ENCODE measurements at regions not wholly inside any gene's neighbourhood (a gene's known extent, or its start where the extent isn't known, plus 50 kb on each side); places are given as distances from the start of the nearest gene placed in this dataset.
"Not testable (repeated sequence)": the region's sequence is repeated elsewhere in the genome, so short reads cannot be mapped to it uniquely, and the experiment has no call there.

DNA sequence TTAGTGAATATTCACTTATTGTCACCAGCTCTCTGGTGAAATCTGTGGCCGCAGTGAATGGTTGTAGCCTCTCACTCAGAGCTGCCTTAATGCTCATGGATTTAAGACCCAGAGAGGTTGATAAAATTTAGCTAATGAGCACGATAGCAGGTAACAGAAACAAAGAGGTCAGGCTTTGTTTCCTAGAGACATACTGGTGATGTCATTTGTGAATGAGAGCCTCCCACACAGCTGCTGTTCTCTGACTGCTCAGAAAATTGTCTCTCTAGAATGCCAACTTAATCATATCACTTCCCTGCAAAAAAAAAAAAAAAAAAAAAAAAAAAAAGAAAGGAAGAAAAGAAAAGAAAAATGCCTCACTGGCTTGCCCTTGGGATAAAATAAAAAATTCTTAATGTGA lies 411.7 kb upstream of the MYT1L start:
- DNase-seq (ENCODE audit: low read depth) = no peak

DNA sequence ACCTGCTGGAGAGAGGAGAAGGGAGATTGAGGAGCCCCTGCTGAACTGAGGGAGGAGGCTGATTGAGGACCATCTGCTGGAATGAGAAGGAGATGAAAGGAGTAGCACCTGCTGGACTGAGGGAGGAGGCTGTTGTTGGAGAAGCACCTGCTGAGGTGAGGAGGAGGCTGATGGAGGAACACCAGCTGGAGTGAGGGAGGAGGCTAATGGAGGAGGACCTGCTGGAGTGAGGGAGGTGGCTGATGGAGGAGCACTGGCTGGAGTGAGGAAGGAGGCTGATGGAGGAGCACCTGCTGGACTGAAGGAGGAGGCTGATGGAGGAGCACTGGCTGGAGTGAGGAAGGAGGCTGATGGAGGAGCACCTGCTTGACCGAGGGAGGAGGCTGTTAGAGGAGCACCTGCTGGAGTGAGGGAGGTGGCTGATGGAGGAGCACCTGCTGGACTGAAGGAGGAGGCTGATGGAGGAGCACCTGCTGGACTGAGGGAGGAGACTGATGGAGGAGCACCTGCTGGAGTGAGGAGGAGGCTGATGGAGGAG lies 409.2 kb upstream of the MYT1L start:
- DNase-seq (ENCODE audit: low read depth) = no peak

DNA sequence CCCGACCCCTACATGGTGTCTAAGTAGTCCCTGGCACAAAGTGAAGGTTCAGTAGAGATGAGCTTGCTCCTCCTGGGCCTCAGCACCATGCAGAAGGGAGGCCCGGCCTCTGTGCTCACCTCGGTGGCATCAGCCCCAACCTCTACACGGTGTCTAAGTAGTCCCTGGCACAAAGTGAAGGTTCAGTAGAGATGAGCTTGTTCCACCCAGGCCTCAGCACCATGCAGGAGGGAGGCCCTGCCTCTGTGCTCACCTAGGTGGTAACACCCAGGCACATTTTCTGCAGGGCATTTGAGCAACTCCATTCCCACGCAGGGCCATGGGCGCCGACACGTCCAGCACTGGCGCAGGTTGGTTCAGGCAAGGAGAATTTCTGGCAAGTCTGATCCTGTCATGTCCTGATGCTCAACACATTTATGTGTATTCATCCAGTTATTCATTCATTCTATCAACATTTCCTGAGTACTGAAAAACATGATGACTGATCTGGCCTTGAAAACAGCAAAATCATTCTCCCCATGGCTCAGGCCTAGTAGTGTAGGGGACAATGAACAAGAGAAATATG lies 408.2 kb upstream of the MYT1L start:
- DNase-seq (ENCODE audit: low read depth) = no peak

DNA sequence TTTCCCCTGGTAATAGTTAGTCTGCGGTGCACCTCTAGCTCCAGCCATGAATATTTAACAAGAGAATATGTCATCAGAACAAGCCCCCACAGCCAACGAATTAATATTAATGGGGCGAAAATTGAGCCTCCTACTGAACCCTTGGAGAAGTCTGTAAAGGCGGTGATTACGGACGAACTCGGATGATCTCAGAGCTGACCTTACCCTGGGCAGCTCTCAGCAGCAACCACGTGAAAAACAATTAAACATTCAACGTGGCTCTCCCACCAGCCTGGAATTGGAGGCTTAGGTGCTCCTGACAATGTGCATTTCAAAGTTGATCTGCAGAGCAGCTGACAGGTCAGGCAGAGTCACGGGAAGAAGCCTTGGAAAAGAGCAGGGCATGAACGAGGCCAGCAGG lies 407.6 kb upstream of the MYT1L start:
- DNase-seq (ENCODE audit: low read depth) = no peak

DNA sequence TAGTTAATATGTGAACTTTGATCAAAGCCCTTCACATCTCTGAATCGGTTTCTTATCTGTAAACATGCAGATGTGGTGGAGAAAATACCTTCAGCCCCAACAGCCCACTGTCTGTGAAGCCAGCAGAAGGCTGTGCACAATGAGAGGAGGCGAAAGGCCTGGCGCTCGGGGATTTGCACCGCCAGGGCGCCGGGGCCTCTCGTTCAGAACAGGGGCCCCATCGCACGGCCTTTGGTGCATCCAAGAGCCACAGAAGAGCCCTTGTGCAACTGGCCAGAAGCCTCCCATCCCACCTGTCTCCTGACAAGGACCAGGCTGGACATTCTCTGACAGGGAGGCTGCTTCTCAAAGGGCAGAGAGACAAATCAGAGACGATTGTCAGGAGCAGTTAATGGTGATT lies 407.2 kb upstream of the MYT1L start:
- no peak for DNase-seq (ENCODE audit: low read depth)

DNA sequence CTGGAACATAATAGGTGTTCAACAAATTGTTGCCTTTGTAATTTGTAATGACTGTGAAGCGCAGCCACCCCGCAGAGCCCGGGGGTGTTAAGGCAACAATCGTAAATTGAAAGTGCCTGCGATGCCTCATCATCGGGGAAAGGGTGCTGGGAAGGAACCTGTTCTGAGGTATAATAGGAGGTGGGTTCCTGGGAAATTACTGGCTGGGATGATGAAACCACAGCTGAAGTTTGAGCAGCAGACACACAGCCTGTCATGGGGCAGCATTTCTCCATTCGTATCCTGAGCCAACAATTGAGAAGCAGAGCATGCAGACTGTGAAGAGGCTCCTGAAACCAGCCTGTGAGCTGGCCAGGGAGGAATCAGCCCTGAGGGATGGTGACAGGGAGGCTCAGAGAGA lies 404.0 kb upstream of the MYT1L start:
- DNase-seq (ENCODE audit: low read depth) = no peak

DNA sequence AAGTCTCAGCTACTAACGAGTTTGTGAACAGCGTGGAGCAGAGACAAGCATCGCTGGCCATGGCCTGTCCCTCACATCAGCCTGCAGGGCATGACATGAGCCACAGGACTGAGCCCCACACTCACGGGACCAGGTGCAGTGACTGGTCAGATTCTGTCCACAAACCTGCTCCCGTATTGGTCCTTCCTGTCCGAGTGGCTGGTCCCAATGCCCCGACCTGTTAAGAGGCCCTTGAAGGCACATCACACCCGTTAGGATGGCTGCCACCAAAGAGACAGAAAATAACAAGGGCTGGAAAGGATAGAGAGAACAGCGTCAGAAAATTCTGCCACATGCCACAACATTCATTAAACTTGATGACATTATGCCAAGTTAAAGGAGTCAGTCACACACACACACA lies 403.2 kb upstream of the MYT1L start:
- no peak for DNase-seq (ENCODE audit: low read depth)

DNA sequence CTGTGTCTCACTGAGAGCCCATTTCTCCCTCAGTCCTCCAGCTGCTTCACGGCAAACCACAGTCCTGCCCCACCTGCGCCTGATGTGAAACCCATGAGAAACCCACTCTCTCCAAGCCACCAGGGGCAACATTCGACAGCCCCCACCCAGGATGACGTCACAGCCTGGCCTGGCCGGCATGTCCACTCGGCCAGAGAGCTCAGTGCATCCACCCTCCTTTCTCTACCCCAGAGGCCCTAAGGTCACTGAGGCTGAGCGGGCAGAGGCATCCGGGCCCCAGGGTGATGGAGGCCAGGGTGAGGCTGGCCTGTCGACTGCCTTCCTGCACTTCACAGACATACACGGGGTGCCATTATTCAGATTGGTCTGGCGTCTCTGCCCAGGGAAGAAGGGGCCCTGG lies 402.7 kb upstream of the MYT1L start:
- DNase-seq (ENCODE audit: low read depth) = no peak

DNA sequence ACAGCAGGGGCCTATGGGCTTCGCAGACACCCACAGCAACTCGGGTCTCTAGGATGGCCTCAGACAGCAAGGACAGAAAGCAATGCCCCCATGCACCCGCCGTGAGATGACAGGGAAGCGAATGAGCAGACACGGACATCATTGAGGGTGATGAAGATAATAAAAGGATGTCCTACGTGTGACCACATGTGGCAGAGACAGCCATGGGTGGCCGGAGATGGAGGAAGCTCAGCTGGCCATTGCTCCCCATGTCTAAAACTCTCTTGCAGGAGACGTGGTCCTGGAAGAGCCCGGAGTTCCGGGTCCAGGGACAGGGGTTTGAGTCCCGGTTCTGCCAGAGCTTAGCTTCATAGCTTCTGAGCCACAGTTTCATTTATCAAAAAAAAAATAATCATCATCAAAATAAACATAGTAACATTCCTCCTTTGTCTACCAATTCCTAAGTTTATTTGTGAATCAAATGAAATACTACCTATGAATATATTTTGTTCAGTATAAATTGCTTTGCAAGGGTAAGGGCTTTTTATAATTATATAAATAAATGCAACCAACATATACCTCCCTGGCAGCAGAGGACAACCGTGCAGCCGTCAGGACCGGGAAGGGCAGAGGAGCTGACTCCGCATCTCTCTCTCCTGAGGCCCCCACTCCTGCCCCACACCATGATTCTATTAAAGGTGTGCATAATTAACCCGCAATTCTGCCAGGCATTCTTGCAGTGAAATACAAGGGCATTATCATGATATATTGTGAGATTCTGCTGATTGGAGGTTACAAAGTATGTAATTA lies 401.4 kb upstream of the MYT1L start:
- no peak for DNase-seq (ENCODE audit: low read depth)

DNA sequence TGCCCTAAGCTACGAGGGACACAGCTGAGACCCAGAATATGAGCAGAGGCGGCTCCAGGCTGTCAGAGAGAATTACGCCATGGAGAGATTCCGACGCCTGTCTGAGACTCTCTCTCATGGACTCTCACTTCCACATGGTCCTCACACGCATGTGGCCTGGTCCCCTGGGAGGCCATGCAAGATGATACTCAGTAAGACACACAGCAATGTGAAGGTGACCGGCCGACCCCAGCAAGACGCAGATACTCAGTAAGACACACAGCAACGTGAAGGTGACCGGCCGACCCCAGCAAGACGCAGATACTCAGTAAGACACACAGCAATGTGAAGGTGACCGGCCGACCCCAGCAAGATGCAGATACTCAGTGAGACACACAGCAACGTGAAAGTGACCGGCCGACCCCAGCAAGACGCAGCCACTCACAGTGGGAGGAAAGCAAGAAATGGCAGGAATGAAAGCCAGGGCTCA lies 400.8 kb upstream of the MYT1L start:
- no peak for DNase-seq (ENCODE audit: low read depth)

DNA sequence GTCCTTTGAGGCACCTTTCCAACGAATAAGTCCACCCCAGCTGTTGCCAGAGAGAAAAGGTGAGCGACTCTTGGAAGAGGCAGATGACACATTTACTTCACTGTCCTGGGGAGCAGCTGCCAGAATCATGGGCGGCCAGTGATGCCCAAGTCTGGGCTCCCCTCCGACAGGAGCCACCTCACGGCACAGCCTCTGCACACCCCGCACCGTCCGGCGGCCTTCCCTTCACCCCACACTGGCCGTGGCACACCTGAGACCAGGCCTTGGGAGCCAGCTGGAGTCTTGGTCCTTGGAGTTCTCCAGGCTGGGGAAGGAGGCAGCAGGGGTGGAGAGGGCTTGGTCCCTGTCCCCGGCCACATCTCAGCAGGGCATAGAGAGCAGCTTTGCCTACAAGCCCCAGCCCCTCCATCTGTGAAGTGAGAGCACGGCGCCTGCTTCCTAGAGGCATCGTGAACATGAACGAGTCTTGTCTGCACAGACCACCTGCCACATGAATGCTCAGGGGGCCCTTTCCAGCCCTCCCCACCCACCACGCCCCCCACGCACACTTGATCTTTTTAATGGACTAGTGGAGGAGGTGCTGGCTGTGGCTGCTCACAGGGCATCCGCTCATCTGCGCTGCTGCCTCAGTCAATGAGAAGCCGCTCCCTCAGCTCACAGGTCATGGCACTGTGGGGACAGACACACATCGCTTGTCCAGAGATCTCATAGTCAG lies 400.2 kb upstream of the MYT1L start:
- no peak for DNase-seq (ENCODE audit: low read depth)

DNA sequence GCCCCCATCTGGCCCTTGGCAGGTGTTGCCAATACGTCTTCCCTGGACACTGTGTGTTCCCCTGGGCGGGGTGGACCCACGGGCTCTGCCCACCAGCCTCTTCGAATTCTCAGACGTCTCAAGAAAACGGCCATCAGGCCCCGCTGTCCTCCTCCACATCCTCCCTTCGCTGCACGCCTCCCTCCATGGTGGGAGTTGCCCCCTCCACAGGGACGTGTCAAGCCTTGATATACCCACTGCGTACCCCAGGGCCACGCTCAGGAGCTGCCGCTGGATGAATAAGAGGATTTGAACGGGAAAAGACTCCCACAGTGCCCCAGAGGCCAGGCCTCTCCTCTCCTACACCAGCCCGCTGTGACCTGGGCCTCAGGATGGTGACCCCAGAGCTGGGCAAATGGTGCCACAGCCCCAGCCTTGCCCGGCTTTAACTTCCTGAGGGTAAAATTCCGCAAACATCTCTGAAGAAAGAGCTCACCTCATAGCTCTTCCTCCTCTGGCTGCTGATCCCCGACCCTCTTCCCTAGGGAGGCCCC lies 399.3 kb upstream of the MYT1L start:
- no peak for DNase-seq (ENCODE audit: low read depth)

DNA sequence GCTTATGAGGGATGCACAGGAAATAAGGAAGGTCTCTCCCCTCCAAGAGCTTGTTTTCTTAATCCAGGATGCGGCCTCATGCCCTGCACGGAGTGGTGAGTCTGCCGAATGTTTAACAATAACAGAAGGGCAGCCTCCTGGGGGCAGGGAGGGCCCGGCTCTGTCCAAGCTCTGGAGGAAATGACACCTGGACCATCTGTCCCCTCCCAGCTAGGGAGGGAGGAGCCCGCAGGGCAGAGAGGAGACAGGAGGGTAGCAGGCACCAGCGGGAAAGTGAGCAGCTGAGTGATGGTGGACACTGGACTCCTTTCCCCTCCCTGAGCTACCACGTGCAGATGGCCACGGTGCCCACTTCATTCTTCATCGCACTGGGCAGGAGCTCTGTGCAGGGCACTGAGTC lies 398.2 kb upstream of the MYT1L start:
- no peak for DNase-seq (ENCODE audit: low read depth)

DNA sequence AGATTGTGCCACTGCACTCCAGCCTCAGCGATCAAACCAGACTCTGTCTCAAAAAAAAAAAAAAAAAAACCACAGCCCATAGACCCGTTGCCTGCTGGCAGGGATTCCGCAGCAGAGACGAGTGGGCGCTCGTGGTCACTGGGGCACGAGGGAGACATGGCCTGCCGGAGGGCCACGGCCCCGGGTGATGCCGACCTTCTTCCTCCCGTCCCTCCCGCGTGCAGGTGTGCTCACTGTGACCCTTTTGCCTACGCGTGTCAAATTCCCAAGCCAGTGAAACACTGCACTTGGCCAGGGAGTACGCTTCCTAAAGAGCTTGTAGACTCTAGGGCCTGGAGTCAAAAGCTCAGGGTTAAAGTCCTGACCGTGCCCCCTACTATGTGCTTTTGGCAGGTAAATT lies 397.6 kb upstream of the MYT1L start:
- no peak for DNase-seq (ENCODE audit: low read depth)

DNA sequence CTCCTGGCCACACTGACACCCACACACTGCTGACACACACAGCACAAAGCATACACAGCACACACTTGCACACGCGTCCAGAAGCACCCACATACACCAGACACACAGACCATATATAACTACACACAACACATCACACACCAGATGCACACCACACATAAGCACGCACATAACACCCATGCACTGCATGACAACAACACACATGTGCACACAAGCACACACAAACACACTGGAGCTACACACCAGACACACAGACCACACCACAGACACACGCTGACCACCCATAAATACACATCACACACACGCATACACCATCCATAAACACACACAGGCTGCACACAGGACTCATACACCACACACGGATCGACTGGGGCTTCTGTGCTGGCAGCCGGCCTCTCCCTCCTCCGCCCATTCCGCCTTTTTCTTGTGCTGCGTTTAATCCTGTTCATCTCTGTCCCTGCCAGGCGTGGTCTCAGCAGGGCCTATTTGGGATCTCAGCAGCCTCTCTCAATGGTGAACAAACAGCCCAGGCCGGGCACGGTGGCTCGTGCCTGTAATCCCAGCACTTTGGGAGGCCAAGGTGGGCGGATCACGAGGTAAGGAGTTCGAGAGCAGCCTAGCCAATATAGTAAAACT lies 396.9 kb upstream of the MYT1L start:
- no peak for DNase-seq (ENCODE audit: low read depth)

DNA sequence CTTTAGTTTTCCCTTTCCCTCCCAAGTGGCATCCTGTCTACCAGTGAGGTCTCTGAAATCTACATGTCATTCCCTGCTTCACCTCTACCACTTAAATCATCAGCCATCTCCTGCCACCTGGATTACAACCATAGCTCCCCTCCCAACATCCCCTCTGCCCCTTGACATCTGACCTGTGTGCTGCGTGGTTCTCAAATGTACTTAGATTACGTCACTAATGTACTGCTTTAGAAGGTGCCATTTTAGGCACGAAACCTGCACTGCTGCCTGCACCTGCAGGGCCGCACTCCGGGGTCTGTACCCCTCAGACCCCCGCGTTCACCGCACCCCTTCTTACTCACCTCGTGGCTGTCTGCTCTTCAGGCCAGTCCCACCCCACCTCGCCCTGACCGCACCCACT lies 395.1 kb upstream of the MYT1L start:
- DNase-seq (ENCODE audit: low read depth) = no peak

DNA sequence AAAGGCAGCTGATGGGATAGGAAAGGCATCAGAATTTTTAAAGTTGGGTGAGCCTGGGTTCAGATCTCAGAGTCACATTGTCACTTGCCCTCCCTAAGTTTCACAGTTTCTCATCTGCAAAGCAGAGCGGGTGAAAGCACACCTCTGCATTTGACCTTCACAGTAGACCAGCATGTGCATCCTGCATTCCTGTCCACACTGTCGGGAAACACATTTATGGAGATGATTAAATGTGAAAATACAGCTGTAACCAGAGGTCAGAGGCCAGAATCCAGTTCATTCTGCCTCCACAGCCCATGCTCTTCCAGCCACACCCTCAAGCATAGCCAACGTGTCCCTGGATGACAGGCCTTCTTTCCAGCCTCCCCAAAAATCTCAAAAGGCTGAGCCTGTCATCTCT lies 392.0 kb upstream of the MYT1L start:
- DNase-seq (ENCODE audit: low read depth) = no peak

DNA sequence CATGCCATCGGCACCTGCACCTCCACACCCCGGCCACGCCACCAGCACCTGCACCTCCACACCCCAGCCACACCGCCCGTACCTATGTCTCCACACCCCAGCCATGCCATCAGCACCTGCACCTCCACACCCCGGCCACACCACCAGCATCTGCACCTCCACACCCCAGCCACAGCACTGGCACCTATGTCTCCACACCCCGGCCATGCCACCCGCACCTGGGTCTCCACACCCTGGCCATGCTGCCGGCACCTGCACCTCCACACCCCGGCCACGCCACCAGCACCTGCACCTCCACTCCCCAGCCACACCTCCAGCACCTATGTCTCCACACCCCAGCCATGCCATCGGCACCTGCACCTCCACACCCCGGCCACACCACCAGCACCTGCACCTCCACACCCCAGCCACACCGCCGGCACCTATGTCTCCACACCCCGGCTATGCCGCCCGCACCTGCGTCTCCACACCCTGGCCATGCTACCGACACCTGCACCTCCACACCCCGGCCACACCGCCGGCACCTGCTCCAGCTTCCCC lies 390.3 kb upstream of the MYT1L start:
- DNase-seq (ENCODE audit: low read depth) = no peak

DNA sequence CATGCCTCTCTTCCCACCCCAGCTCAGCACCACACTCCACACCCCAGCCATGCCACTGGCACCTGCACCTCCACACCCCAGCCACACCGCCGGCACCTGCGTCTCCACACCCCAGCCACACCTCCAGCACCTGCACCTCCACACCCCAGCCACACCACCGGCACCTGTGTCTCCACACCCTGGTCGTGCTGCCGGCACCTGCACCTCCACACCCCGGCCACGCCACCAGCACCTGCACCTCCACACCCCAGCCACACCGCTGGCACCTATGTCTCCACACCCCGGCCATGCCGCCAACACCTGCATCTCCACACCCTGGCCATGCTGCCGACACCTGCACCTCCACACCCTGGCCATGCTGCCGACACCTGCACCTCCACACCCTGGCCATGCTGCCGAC lies 389.7 kb upstream of the MYT1L start:
- DNase-seq (ENCODE audit: low read depth) = not testable (repeated sequence)

DNA sequence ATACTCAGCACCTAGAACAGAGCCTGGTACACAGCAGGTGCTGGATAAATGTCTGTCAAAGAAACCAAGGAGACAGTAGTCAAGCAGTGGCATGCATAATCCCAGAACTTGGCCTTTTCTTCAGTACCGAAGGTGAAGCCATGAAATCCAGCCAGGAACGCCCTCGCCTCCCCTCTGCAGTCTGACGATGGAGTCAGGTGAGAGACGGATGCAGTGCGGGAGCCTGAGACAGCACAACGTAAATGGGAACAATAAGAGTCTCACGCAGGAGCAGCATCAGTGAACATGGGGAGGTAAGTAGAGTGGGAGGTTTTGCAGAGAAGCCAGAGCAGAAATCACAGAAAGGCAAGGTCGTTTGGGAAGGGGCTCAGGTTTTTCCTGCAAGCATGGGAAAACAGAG lies 389.3 kb upstream of the MYT1L start:
- no peak for DNase-seq (ENCODE audit: low read depth)

DNA sequence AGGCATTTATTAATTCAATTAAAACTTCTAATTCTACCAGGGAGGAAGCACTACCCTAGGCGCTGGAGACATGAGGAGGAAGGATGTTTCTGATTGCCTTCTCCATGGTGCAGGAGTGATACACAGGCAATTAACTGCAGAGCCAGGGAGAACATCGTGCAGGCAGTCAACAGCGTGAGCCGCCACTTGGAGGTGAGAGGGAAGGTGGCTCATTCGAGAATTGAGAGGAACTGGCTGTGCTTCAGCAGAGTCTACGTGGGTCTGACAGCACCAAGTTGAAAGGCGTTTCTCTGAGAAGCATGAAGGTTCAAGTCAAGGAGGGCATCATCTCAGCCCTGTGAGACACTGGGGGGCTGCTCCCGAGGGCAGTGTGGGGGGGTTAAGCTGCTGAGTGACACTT lies 388.7 kb upstream of the MYT1L start:
- no peak for DNase-seq (ENCODE audit: low read depth)

DNA sequence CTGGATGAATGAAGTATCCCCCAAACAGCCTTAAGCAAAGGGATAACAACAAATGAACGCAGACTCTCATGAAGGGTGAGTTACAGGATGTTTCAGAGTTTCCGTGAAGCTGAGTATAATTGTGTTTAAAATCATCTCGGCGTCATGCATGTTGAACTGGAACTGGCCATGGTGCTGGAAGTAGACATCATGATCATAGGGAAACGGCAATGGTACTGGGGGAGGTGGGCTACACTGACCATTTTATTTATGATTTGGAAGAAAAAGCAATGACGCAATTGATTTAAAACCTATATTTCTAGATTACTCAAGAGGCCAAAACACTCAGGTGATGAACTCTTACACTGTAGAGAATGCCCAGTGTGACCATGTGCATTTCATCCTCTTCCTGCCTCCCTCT lies 387.9 kb upstream of the MYT1L start:
- DNase-seq (ENCODE audit: low read depth) = no peak

Data from renal cortical epithelial cell (primary cell).